Stimulated activated effector memory CD8-positive, alpha-beta T cell treated with anti-CD3 and anti-CD28 coated beads, Interleukin-12 subunit alpha, Interleukin-12 subunit beta, amount 100 ng/mL, for 72 hours (primary cell): ENCODE measurements at regions not wholly inside any gene's neighbourhood (a gene's known extent, or its start where the extent isn't known, plus 50 kb on each side); places are given as distances from the start of the nearest gene placed in this dataset.
"Not testable (repeated sequence)": the region's sequence is repeated elsewhere in the genome, so short reads cannot be mapped to it uniquely, and the experiment has no call there.

ENCODE experiments used
- ATAC-seq: fragments of 150-1000 bp; cut with Tn5 transposase; 2 replicates; pipeline ENCODE4 v1.10.0; 2021
- DNase-seq, 2 donors: peaks; one replicate each; pipeline ENCODE4 v3.0.0; 2021 to 2022; ENCODE audit warnings: low spot score in 2 of 2
- H3K27ac Mint-ChIP-seq: one replicate; pipeline ENCODE4 v1.8.0; 2022; ENCODE audit warnings: mild to moderate bottlenecking, mixed read lengths
- H3K36me3 Mint-ChIP-seq: one replicate; pipeline ENCODE4 v1.8.0; 2022; ENCODE audit warnings: mild to moderate bottlenecking, mixed read lengths
- H3K4me1 Mint-ChIP-seq: one replicate; pipeline ENCODE4 v1.8.0; 2022; ENCODE audit warnings: mixed read lengths
- H3K4me3 Mint-ChIP-seq: one replicate; pipeline ENCODE4 v1.8.0; 2022; ENCODE audit warnings: mild to moderate bottlenecking, mixed read lengths
- H3K9me3 Mint-ChIP-seq: one replicate; pipeline ENCODE4 v1.8.0; 2022; ENCODE audit warnings: mixed read lengths

- not testable (repeated sequence) for DNase-seq, H3K36me3 Mint-ChIP-seq, ATAC-seq, H3K4me3 Mint-ChIP-seq, H3K9me3 Mint-ChIP-seq, H3K4me1 Mint-ChIP-seq, H3K27ac Mint-ChIP-seq
Observed at GRCh38 chr1:117314951-117315350, 52.3 kb upstream of the MAN1A2 start.

- H3K9me3 Mint-ChIP-seq = no peaks in the 10 kb centered on the region
- peaks cover 6% of the 10 kb centered on the region for H3K4me1 Mint-ChIP-seq
- ATAC-seq (no peak), DNase-seq (no peak)
- H3K27ac Mint-ChIP-seq = no peak overlapping the region
- H3K4me3 Mint-ChIP-seq = no peak overlapping the region
- H3K36me3 Mint-ChIP-seq = no peaks in the 10 kb centered on the region
Observed at GRCh38 chr1:117313555-117313954, 53.7 kb upstream of the MAN1A2 start.

- no peak overlapping the region for H3K4me3 Mint-ChIP-seq
Observed at GRCh38 chr1:117312453-117313138, 54.7 kb upstream of the MAN1A2 start.

GRCh38 chr1:117308311-117308916, 58.8 kb upstream of the MAN1A2 start:
- Mint-ChIP-seq H3K4me1 (peaks cover 6% of the 10 kb centered on the region), H3K27ac (no peak overlapping the region), H3K36me3 (no peaks in the 10 kb centered on the region), H3K9me3 (no peaks in the 10 kb centered on the region), H3K4me3 (no peak overlapping the region)
- ATAC-seq (peak; percentile 82), DNase-seq (no peak)

More at GRCh38 chr1:117312453-117313138, 54.7 kb upstream of the MAN1A2 start:
- DNase-seq = no peak
- Mint-ChIP-seq H3K27ac (no peak overlapping the region), H3K4me1 (peaks cover 6% of the 10 kb centered on the region), H3K9me3 (no peaks in the 10 kb centered on the region), H3K36me3 (no peaks in the 10 kb centered on the region)
- ATAC-seq = peak; percentile 65

GRCh38 chr1:117301901-117302300, 65.3 kb upstream of the MAN1A2 start:
- no peak for DNase-seq
- H3K4me1 Mint-ChIP-seq = no peaks in the 10 kb centered on the region
- no peak overlapping the region for H3K27ac Mint-ChIP-seq
- H3K36me3 Mint-ChIP-seq = no peaks in the 10 kb centered on the region
- no peak overlapping the region for H3K4me3 Mint-ChIP-seq
- H3K9me3 Mint-ChIP-seq = no peaks in the 10 kb centered on the region
- no peak for ATAC-seq

GRCh38 chr1:117300183-117300582, 67.1 kb upstream of the MAN1A2 start:
- H3K9me3 Mint-ChIP-seq, H3K4me1 Mint-ChIP-seq, DNase-seq, ATAC-seq, H3K4me3 Mint-ChIP-seq, H3K27ac Mint-ChIP-seq, H3K36me3 Mint-ChIP-seq: not testable (repeated sequence)

- ATAC-seq = no peak
- H3K4me3 Mint-ChIP-seq = no peak overlapping the region
- no peaks in the 10 kb centered on the region for H3K36me3 Mint-ChIP-seq
- no peak for DNase-seq
- no peak overlapping the region for H3K27ac Mint-ChIP-seq
- H3K9me3 Mint-ChIP-seq = no peaks in the 10 kb centered on the region
- H3K4me1 Mint-ChIP-seq = no peaks in the 10 kb centered on the region
Observed at GRCh38 chr1:117295001-117295400, 72.2 kb upstream of the MAN1A2 start.

GRCh38 chr1:117290890-117291289, 76.4 kb upstream of the MAN1A2 start:
- H3K9me3 Mint-ChIP-seq = no peaks in the 10 kb centered on the region
- no peaks in the 10 kb centered on the region for H3K36me3 Mint-ChIP-seq
- no peak overlapping the region for H3K4me3 Mint-ChIP-seq
- ATAC-seq (no peak), DNase-seq (no peak)
- H3K27ac Mint-ChIP-seq = no peak overlapping the region
- H3K4me1 Mint-ChIP-seq = no peaks in the 10 kb centered on the region

GRCh38 chr1:117289316-117289870, 77.9 kb upstream of the MAN1A2 start:
- DNase-seq = no peak
- Mint-ChIP-seq H3K4me1 (no peaks in the 10 kb centered on the region), H3K9me3 (no peaks in the 10 kb centered on the region), H3K27ac (no peak overlapping the region), H3K4me3 (no peak overlapping the region), H3K36me3 (no peaks in the 10 kb centered on the region)
- ATAC-seq = no peak

GRCh38 chr1:117286562-117286961, 75.8 kb upstream of the VTCN1 start:
- Mint-ChIP-seq H3K4me3 (no peak overlapping the region), H3K27ac (no peak overlapping the region), H3K9me3 (no peaks in the 10 kb centered on the region), H3K4me1 (no peaks in the 10 kb centered on the region), H3K36me3 (no peaks in the 10 kb centered on the region)
- ATAC-seq = no peak
- DNase-seq = no peak

- Mint-ChIP-seq H3K4me3 (no peak overlapping the region), H3K4me1 (no peaks in the 10 kb centered on the region), H3K9me3 (no peaks in the 10 kb centered on the region), H3K36me3 (no peaks in the 10 kb centered on the region), H3K27ac (no peak overlapping the region)
- DNase-seq (no peak), ATAC-seq (no peak)
Observed at GRCh38 chr1:117286145-117286544, 75.4 kb upstream of the VTCN1 start.

GRCh38 chr1:117284399-117285215, 73.9 kb upstream of the VTCN1 start:
- Mint-ChIP-seq H3K9me3 (no peaks in the 10 kb centered on the region), H3K4me3 (no peak overlapping the region), H3K27ac (no peak overlapping the region), H3K36me3 (no peaks in the 10 kb centered on the region), H3K4me1 (no peaks in the 10 kb centered on the region)
- DNase-seq (no peak), ATAC-seq (no peak)

GRCh38 chr1:117278531-117278930, 67.8 kb upstream of the VTCN1 start:
- Mint-ChIP-seq H3K4me1 (no peaks in the 10 kb centered on the region), H3K27ac (no peak overlapping the region), H3K9me3 (no peaks in the 10 kb centered on the region), H3K36me3 (no peaks in the 10 kb centered on the region), H3K4me3 (no peak overlapping the region)
- no peak for ATAC-seq
- no peak for DNase-seq

GRCh38 chr1:117275055-117275454, 64.3 kb upstream of the VTCN1 start:
- Mint-ChIP-seq H3K4me1 (no peaks in the 10 kb centered on the region), H3K9me3 (no peaks in the 10 kb centered on the region), H3K36me3 (no peaks in the 10 kb centered on the region), H3K4me3 (no peak overlapping the region), H3K27ac (no peak overlapping the region)
- ATAC-seq (peak; percentile 68), DNase-seq (no peak)

GRCh38 chr1:117271959-117272358, 61.2 kb upstream of the VTCN1 start:
- no peaks in the 10 kb centered on the region for H3K4me1 Mint-ChIP-seq

More at GRCh38 chr1:117271959-117272358, 61.2 kb upstream of the VTCN1 start:
- Mint-ChIP-seq H3K27ac (no peak overlapping the region), H3K36me3 (no peaks in the 10 kb centered on the region), H3K4me3 (no peak overlapping the region), H3K9me3 (no peaks in the 10 kb centered on the region)
- DNase-seq = no peak
- no peak for ATAC-seq
